ENCODE measurements at regions not wholly inside any gene's neighbourhood (a gene's known extent, or its start where the extent isn't known, plus 50 kb on each side); places are given as distances from the start of the nearest gene placed in this dataset.

- H3K4me2 ChIP-seq (ENCODE audit: insufficient read depth, low read length), result no peak overlapping the region
- H3K27ac ChIP-seq (ENCODE audit: extremely low read depth, low read depth, low read length), result no peak overlapping the region
- H3K36me3 ChIP-seq (ENCODE audit: control insufficient read depth, insufficient read depth, low read length), result no peaks in the 10 kb centered on the region
- in situ Hi-C loops (cut with MboI), result no loop called here
- no peak overlapping the region for H3K4me3 ChIP-seq
- TF ChIP-seq RBM15 (IDR thresholded peaks at IDR 0.05; ENCODE audit: insufficient read depth, low read length) (no peak), NR4A1 (CRISPR knock-in tag; IDR thresholded peaks at IDR 0.05) (no peak), NR4A1 (tag; IDR thresholded peaks at IDR 0.05) (no peak), BCLAF1 (IDR thresholded peaks at IDR 0.05; ENCODE audit: borderline replicate concordance in 1 of 2, control insufficient read depth in 1 of 2, low read depth in 2 of 2, low read length in 1 of 2) (no peak), IRF1 (CRISPR knock-in tag; IDR thresholded peaks at IDR 0.05; ENCODE audit: borderline replicate concordance) (no peak), TEAD1 (CRISPR knock-in tag; IDR thresholded peaks at IDR 0.05) (no peak), ATF1 (CRISPR knock-in tag; IDR thresholded peaks at IDR 0.05) (no peak), ATF1 (tag; IDR thresholded peaks at IDR 0.05) (no peak), KDM2B (CRISPR knock-in tag; IDR thresholded peaks at IDR 0.05) (no peak), SREBF2 (CRISPR knock-in tag; IDR thresholded peaks at IDR 0.05) (no peak), ZNF197 (CRISPR knock-in tag; IDR thresholded peaks at IDR 0.05; ENCODE audit: low read depth) (no peak), HDAC8 (tag; IDR thresholded peaks at IDR 0.05) (no peak), ZBTB5 (IDR thresholded peaks at IDR 0.05) (no peak), TCFL5 (CRISPR knock-in tag; conservative IDR thresholded peaks at IDR 0.05) (no peak)
- ChIA-PET CTCF (ENCODE audit: low intra/inter-chr PET ratio) (no interaction called here), POLR2A (no interaction called here)
- BruUV-seq (replicated peaks), result no TSS peak
- no peak overlapping the region for H2AFZ ChIP-seq (ENCODE audit: low read depth, low read length)
- no peaks in the 10 kb centered on the region for H3K9me1 ChIP-seq (ENCODE audit: control insufficient read depth, insufficient read depth, low read length)
- ATAC-seq, result no peak
- no peaks in the 10 kb centered on the region for H3K9me3 ChIP-seq (replicated peaks; ENCODE audit: control insufficient read depth, insufficient read depth, low read depth, low read length)
- no peak for DNase-seq (ENCODE audit: extremely low read depth in 1 of 4, low spot score in 3 of 4)
- H3K79me2 ChIP-seq (ENCODE audit: control insufficient read depth, insufficient read depth, low read length), result no peaks in the 10 kb centered on the region
- no peaks in the 10 kb centered on the region for H4K20me1 ChIP-seq (replicated peaks; ENCODE audit: control insufficient read depth, insufficient read depth, low read length)
- H3K4me1 ChIP-seq (replicated peaks in 1 of 2; ENCODE audit: control insufficient read depth in 2 of 2, insufficient read depth in 2 of 2, low read length in 2 of 2), result no peaks in the 10 kb centered on the region
- intact Hi-C loops (cut with micrococcal nuclease), result no loop called here
- H3K9ac ChIP-seq (ENCODE audit: insufficient read depth in 1 of 2, low read depth in 2 of 2, low read length in 2 of 2), result no peak overlapping the region
- H3K27me3 ChIP-seq (ENCODE audit: control insufficient read depth in 2 of 2, insufficient read depth in 2 of 2, low read length in 2 of 2), result no peaks in the 10 kb centered on the region
- FAIRE-seq, result no peak
Measured at GRCh38 chr6:60754879-60755278, 1531.1 kb downstream of the KHDRBS2 start.
